IMR-90 (cell line): ENCODE measurements at regions not wholly inside any gene's neighbourhood (a gene's known extent, or its start where the extent isn't known, plus 50 kb on each side); places are given as distances from the start of the nearest gene placed in this dataset.

Experiments used
- ATAC-seq: fragments of 200-7000 bp; cut with Tn5 transposase; 2 replicates; pipeline ENCODE4 v1.9.1; 2020; ENCODE audit warnings: low read depth, mild to moderate bottlenecking, moderate library complexity
- BruUV-seq: library from RNA; stranded (reverse); fragments of 400-500 nt; replicated peaks from 2 replicates; lab custom pipeline; 2021; lab: Mats Ljungman, UMichigan
- CTCF ChIA-PET: fragments of 300-600 bp; formaldehyde crosslinking; extraction: SDS; loops from one replicate; lab custom pipeline; 2021; ENCODE audit warnings: antibody characterized with exemption; lab: Yijun Ruan, JAX
- POLR2A ChIA-PET: fragments of 300-600 bp; sonication (Branson Sonifier 250); formaldehyde crosslinking; loops from one replicate; lab custom pipeline; 2022; ENCODE audit warnings: antibody characterized with exemption; ENCODE audit not compliant: unreplicated experiment; lab: Charles Lee
- DNase-seq: peaks from one replicate; pipeline ENCODE4 v3.0.0; 2013
- H2AFZ ChIP-seq: replicated peaks from 2 replicates; pipeline ENCODE3; 2013; ENCODE audit warnings: low read length, mild to moderate bottlenecking; ENCODE audit not compliant: poor library complexity
- H2AK5ac ChIP-seq: 2 replicates; pipeline ENCODE4 v1.6.1; 2013; ENCODE audit warnings: low read depth, low read length, inconsistent platforms
- H2AK9ac ChIP-seq: replicated peaks from 2 replicates; pipeline ENCODE3; 2013; ENCODE audit warnings: mild to moderate bottlenecking, low read depth, low read length, moderate library complexity; ENCODE audit not compliant: poor library complexity
- H2BK120ac ChIP-seq: 2 replicates; pipeline ENCODE4 v1.6.1; 2013; ENCODE audit warnings: low read depth, low read length, inconsistent platforms
- H2BK15ac ChIP-seq: 3 replicates; pipeline ENCODE4 v1.6.1; 2013; ENCODE audit warnings: low read depth, low read length, inconsistent platforms
- H2BK20ac ChIP-seq: 2 replicates; pipeline ENCODE4 v1.6.1; 2013; ENCODE audit warnings: low read depth, mild to moderate bottlenecking, inconsistent platforms, low read length, moderate library complexity
- H2BK5ac ChIP-seq: 2 replicates; pipeline ENCODE4 v1.6.1; 2013; ENCODE audit warnings: mild to moderate bottlenecking, low read depth, low read length, inconsistent platforms; ENCODE audit not compliant: poor library complexity, severe bottlenecking
- H3K14ac ChIP-seq: replicated peaks from 2 replicates; pipeline ENCODE4 v1.6.1; 2013; ENCODE audit warnings: low read depth, low read length, inconsistent platforms
- H3K18ac ChIP-seq: 2 replicates; pipeline ENCODE4 v1.6.1; 2013; ENCODE audit warnings: low read depth, low read length, control low read depth
- H3K23ac ChIP-seq: 2 replicates; pipeline ENCODE4 v1.6.1; 2013; ENCODE audit warnings: low read depth, low read length, inconsistent platforms
- H3K27ac ChIP-seq: 2 replicates; pipeline ENCODE4 v1.5.1; 2013; ENCODE audit warnings: mild to moderate bottlenecking, control low read depth, low read length; ENCODE audit not compliant: insufficient read depth
- H3K27me3 ChIP-seq: 2 replicates; pipeline ENCODE4 v1.6.1; 2013; ENCODE audit warnings: low read length; ENCODE audit not compliant: control insufficient read depth, insufficient read depth
- H3K36me3 ChIP-seq: 2 replicates; pipeline ENCODE4 v1.6.1; 2013; ENCODE audit warnings: low read length, mixed read lengths; ENCODE audit not compliant: control insufficient read depth, insufficient read depth
- H3K4ac ChIP-seq: 2 replicates; pipeline ENCODE4 v1.6.1; 2013; ENCODE audit warnings: low read depth, low read length, inconsistent platforms
- H3K4me1 ChIP-seq: 2 replicates; pipeline ENCODE4 v1.6.1; 2013; ENCODE audit warnings: low read length, mixed read lengths; ENCODE audit not compliant: control insufficient read depth, insufficient read depth
- H3K4me2 ChIP-seq: 2 replicates; pipeline ENCODE4 v1.6.1; 2013; ENCODE audit warnings: low read depth, mild to moderate bottlenecking, control low read depth, low read length, moderate library complexity
- H3K4me3 ChIP-seq: 2 replicates; pipeline ENCODE4 v1.5.1; 2013; ENCODE audit warnings: low read depth, mild to moderate bottlenecking, control low read depth, low read length, moderate library complexity; ENCODE audit not compliant: insufficient read depth
- H3K56ac ChIP-seq: 2 replicates; pipeline ENCODE4 v1.6.1; 2013; ENCODE audit warnings: low read length, inconsistent platforms; ENCODE audit not compliant: insufficient read depth; ENCODE audit errors: extremely low read depth
- H3K79me1 ChIP-seq, 2 experiments: 2 replicates each; pipeline ENCODE4 v1.6.1; 2013; ENCODE audit warnings: low read length in 2 of 2, inconsistent platforms in 1 of 2, low read depth in 1 of 2
- H3K9ac ChIP-seq: 2 replicates; pipeline ENCODE4 v1.6.1; 2013; ENCODE audit warnings: low read depth, low read length, control low read depth
- H3K9me1 ChIP-seq: 2 replicates; pipeline ENCODE4 v1.6.1; 2013; ENCODE audit warnings: low read length, inconsistent platforms; ENCODE audit not compliant: insufficient read depth
- H3K9me3 ChIP-seq: 2 replicates; pipeline ENCODE4 v1.6.1; 2013; ENCODE audit warnings: low read length; ENCODE audit not compliant: control insufficient read depth, insufficient read depth
- H4K20me1 ChIP-seq: 2 replicates; pipeline ENCODE4 v1.6.1; 2013; ENCODE audit warnings: low read length, inconsistent platforms; ENCODE audit not compliant: insufficient read depth
- H4K5ac ChIP-seq: 2 replicates; pipeline ENCODE4 v1.6.1; 2013; ENCODE audit warnings: mild to moderate bottlenecking, low read depth, low read length, control low read depth
- H4K8ac ChIP-seq, 2 experiments: 2 replicates each; pipeline ENCODE4 v1.6.1; 2013; ENCODE audit warnings: low read depth in 2 of 2, low read length in 2 of 2, control low read depth in 1 of 2, inconsistent platforms in 1 of 2
- H4K91ac ChIP-seq: 2 replicates; pipeline ENCODE4 v1.6.1; 2013; ENCODE audit warnings: low read depth, low read length, inconsistent platforms; ENCODE audit not compliant: insufficient read depth
- BHLHE40 ChIP-seq: fragments of 150-350 bp; IDR thresholded peaks from 2 replicates; pipeline ENCODE4 v1.6.1; 2016; ENCODE audit warnings: mild to moderate bottlenecking, low read depth, low read length
- CEBPB ChIP-seq: IDR thresholded peaks from 2 replicates; pipeline ENCODE4 v1.6.1; 2012; ENCODE audit warnings: low read depth, low read length, improper control_type of control experiment
- CHD1 ChIP-seq: IDR thresholded peaks from 2 replicates; pipeline ENCODE4 v1.6.1; 2012; ENCODE audit warnings: low read depth, low read length, improper control_type of control experiment
- CTCF ChIP-seq: conservative IDR thresholded peaks from 2 replicates; pipeline ENCODE4 v1.5.1; 2012; ENCODE audit warnings: mild to moderate bottlenecking, low read depth, low read length, improper control_type of control experiment
- ELK1 ChIP-seq: fragments of 150-350 bp; IDR thresholded peaks from 2 replicates; pipeline ENCODE4 v1.6.1; 2016; ENCODE audit warnings: low read depth, mild to moderate bottlenecking, low read length, moderate library complexity, borderline replicate concordance
- FOS ChIP-seq: fragments of 150-350 bp; IDR thresholded peaks from 2 replicates; pipeline ENCODE4 v1.6.1; 2016; ENCODE audit warnings: low read depth, low read length
- MAFK ChIP-seq: IDR thresholded peaks from 2 replicates; pipeline ENCODE4 v1.6.1; 2012; ENCODE audit warnings: low read depth, low read length, improper control_type of control experiment
- MAZ ChIP-seq: IDR thresholded peaks from 2 replicates; pipeline ENCODE4 v1.6.1; 2012; ENCODE audit warnings: low read depth, mild to moderate bottlenecking, low read length, improper control_type of control experiment, moderate library complexity, borderline replicate concordance
- MXI1 ChIP-seq: IDR thresholded peaks from 2 replicates; pipeline ENCODE4 v1.6.1; 2012; ENCODE audit warnings: low read depth, mild to moderate bottlenecking, low read length, moderate library complexity, borderline replicate concordance
- NFE2L2 ChIP-seq: fragments of 150-350 bp; IDR thresholded peaks from 2 replicates; pipeline ENCODE4 v1.6.1; 2016; ENCODE audit warnings: low read depth, mild to moderate bottlenecking, low read length
- POLR2A ChIP-seq: IDR thresholded peaks from 2 replicates; pipeline ENCODE4 v1.6.1; 2012; ENCODE audit warnings: mild to moderate bottlenecking, low read depth, low read length
- RAD21 ChIP-seq: IDR thresholded peaks from 2 replicates; pipeline ENCODE4 v1.6.1; 2012; ENCODE audit warnings: low read length, improper control_type of control experiment
- RCOR1 ChIP-seq: IDR thresholded peaks from 2 replicates; pipeline ENCODE4 v1.6.1; 2012; ENCODE audit warnings: mild to moderate bottlenecking, low read length, improper control_type of control experiment; ENCODE audit not compliant: insufficient replicate concordance
- RFX5 ChIP-seq: IDR thresholded peaks from 2 replicates; pipeline ENCODE4 v1.8.0; 2012; ENCODE audit warnings: low read depth, mild to moderate bottlenecking, low read length, moderate library complexity
- SMC3 ChIP-seq: fragments of 150-350 bp; IDR thresholded peaks from 2 replicates; pipeline ENCODE4 v1.6.1; 2016; ENCODE audit warnings: low read depth, mild to moderate bottlenecking, antibody characterized with exemption, low read length, moderate library complexity
- USF2 ChIP-seq: fragments of 150-350 bp; IDR thresholded peaks from 2 replicates; pipeline ENCODE4 v1.6.1; 2017; ENCODE audit warnings: mild to moderate bottlenecking, antibody characterized with exemption, low read length, low read depth
- WGBS, 2 experiments: methylation state at CpG; one replicate each; pipeline versions ENCODE4 v1.1.5 to v1.1.7; 2013; ENCODE audit warnings: missing lambda C conversion rate in 2 of 2; ENCODE audit not compliant: insufficient read length in 1 of 2; ENCODE audit errors: extremely low coverage in 2 of 2; 5-methylcytosine and 5-hydroxymethylcytosine counted together
- dilution Hi-C: fragments of 300-500 bp; cut with HindIII; formaldehyde crosslinking; loops from one replicate; pipeline ENCODE4 v1.14.3; 2018; ENCODE audit warnings: low sequenced_read_pairs; ENCODE audit not compliant: unreplicated experiment
- in situ Hi-C: fragments of 300-500 bp; cut with MboI; formaldehyde crosslinking; loops from 3 replicates; pipeline ENCODE4 v1.14.3; 2019; ENCODE audit warnings: low sequenced_read_pairs, inconsistent platforms, mixed read lengths
- intact Hi-C: fragments of 100-400 bp; cut with micrococcal nuclease; formaldehyde crosslinking; loops from 2 replicates; pipeline ENCODE4 v1.10.0; 2022

GRCh38 chr18:30870466-30870865 is 172.1 kb downstream of the DSC3 start:
- no peaks in the 10 kb centered on the region for H3K36me3 ChIP-seq
- no peak overlapping the region for H2AK5ac ChIP-seq
- BruUV-seq = no TSS peak
- no peaks in the 10 kb centered on the region for H3K9me1 ChIP-seq
- no peak overlapping the region for H3K9ac ChIP-seq
- in situ Hi-C loops (no loop called here), dilution Hi-C loops (no loop called here), intact Hi-C loops (no loop called here)
- H3K9me3 ChIP-seq = peaks cover 2% of the 10 kb centered on the region
- TF ChIP-seq CEBPB = no peak
- TF ChIP-seq RCOR1 = no peak
- TF ChIP-seq RAD21 = no peak
- TF ChIP-seq MXI1 = no peak
- no peak for TF ChIP-seq MAFK
- no peak for TF ChIP-seq CTCF
- TF ChIP-seq NFE2L2 = no peak
- no peak for TF ChIP-seq CHD1
- no peak for TF ChIP-seq MAZ
- no peak for TF ChIP-seq ELK1
- TF ChIP-seq SMC3 = no peak
- no peak for TF ChIP-seq RFX5
- no peak for TF ChIP-seq USF2
- no peak for TF ChIP-seq BHLHE40
- no peak for TF ChIP-seq FOS
- TF ChIP-seq POLR2A = no peak
- H3K27ac ChIP-seq = no peak overlapping the region
- no peak overlapping the region for H3K4me3 ChIP-seq
- POLR2A ChIA-PET = no interaction called here
- no peak overlapping the region for H2BK20ac ChIP-seq
- CTCF ChIA-PET = no interaction called here
- no peak overlapping the region for H4K5ac ChIP-seq
- H2BK5ac ChIP-seq = no peak overlapping the region
- no peak overlapping the region for H3K4ac ChIP-seq
- H2BK120ac ChIP-seq = no peak overlapping the region
- no peak overlapping the region for H4K91ac ChIP-seq
- H3K14ac ChIP-seq = no peak overlapping the region
- H3K23ac ChIP-seq = no peak overlapping the region
- no peak overlapping the region for H2AFZ ChIP-seq
- H3K56ac ChIP-seq = no peak overlapping the region
- H3K79me1 ChIP-seq = no peaks in the 10 kb centered on the region
- no peaks in the 10 kb centered on the region for H4K20me1 ChIP-seq
- no peaks in the 10 kb centered on the region for H3K27me3 ChIP-seq
- no peaks in the 10 kb centered on the region for H3K4me1 ChIP-seq
- ATAC-seq = no peak
- no peak overlapping the region for H3K18ac ChIP-seq
- DNase-seq = no peak
- WGBS, 2 experiments = no CpG with 5 or more reads among the region's 2 CpGs
- no peak overlapping the region for H4K8ac ChIP-seq
- no peak overlapping the region for H2BK15ac ChIP-seq
- H3K4me2 ChIP-seq = no peak overlapping the region
- no peak overlapping the region for H2AK9ac ChIP-seq
